Neural cell (in vitro differentiated cells): ENCODE measurements at regions not wholly inside any gene's neighbourhood (a gene's known extent, or its start where the extent isn't known, plus 50 kb on each side); places are given as distances from the start of the nearest gene placed in this dataset.

Source experiments
- H2AFZ ChIP-seq: fragments of 200-600, 300-800 bp; sonication (generic), shearing (Covaris generic); 2 replicates; pipeline ENCODE4 v1.6.0; 2014; ENCODE audit warnings: low read depth, mild to moderate bottlenecking, antibody characterized with exemption, low read length, moderate library complexity
- H3F3A ChIP-seq: fragments of 200-600 bp; shearing (Covaris generic); 2 replicates; pipeline ENCODE4 v1.6.1; 2016; ENCODE audit warnings: mild to moderate bottlenecking, moderate library complexity, mixed read lengths, antibody characterized with exemption, low read length; ENCODE audit not compliant: insufficient read depth, poor library complexity, severe bottlenecking
- H3K27ac ChIP-seq: fragments of 200-600, 300-800 bp; sonication (generic), shearing (Covaris generic); 2 replicates; pipeline ENCODE4 v1.5.1; 2014; ENCODE audit warnings: mild to moderate bottlenecking, low read length, moderate library complexity
- H3K27me3 ChIP-seq: fragments of 300-800, 200-600 bp; sonication (generic), shearing (Covaris generic); 2 replicates; pipeline ENCODE4 v1.6.0; 2014; ENCODE audit warnings: mild to moderate bottlenecking, low read depth, low read length, moderate library complexity; ENCODE audit not compliant: insufficient read depth
- H3K36me3 ChIP-seq: fragments of 300-800, 200-600 bp; sonication (generic), shearing (Covaris generic); 2 replicates; pipeline ENCODE4 v1.5.1; 2014; ENCODE audit warnings: mild to moderate bottlenecking, antibody characterized with exemption, low read length, moderate library complexity; ENCODE audit not compliant: insufficient read depth
- H3K4me2 ChIP-seq: fragments of 300-800, 200-600 bp; sonication (generic), shearing (Covaris generic); 2 replicates; pipeline ENCODE4 v1.6.0; 2014; ENCODE audit warnings: mild to moderate bottlenecking, low read length
- H3K4me3 ChIP-seq: fragments of 300-800, 200-600 bp; sonication (generic), shearing (Covaris generic); 2 replicates; pipeline ENCODE4 v1.5.1; 2014; ENCODE audit warnings: mild to moderate bottlenecking, low read length, moderate library complexity
- H3K79me2 ChIP-seq: fragments of 200-600 bp; shearing (Covaris generic); replicated peaks from 2 replicates; pipeline ENCODE4 v1.6.0; 2014; ENCODE audit warnings: mild to moderate bottlenecking, low read length, moderate library complexity; ENCODE audit not compliant: insufficient read depth
- H3K9ac ChIP-seq: fragments of 300-800, 200-600 bp; sonication (generic), shearing (Covaris generic); 2 replicates; pipeline ENCODE4 v1.6.1; 2016; ENCODE audit warnings: mild to moderate bottlenecking, low read length, mixed read lengths
- H3K9me2 ChIP-seq: fragments of 200-600 bp; shearing (Covaris generic); 2 replicates; pipeline ENCODE4 v1.6.1; 2016; ENCODE audit warnings: mild to moderate bottlenecking, low read length, mixed read lengths; ENCODE audit not compliant: insufficient read depth
- H3K9me3 ChIP-seq: fragments of 200-600, 300-800 bp; sonication (generic), shearing (Covaris generic); 2 replicates; pipeline ENCODE4 v1.6.1; 2016; ENCODE audit warnings: mild to moderate bottlenecking, mixed run types, low read length, moderate library complexity, mixed read lengths
- H4K20me1 ChIP-seq: fragments of 200-600 bp; shearing (Covaris generic); 2 replicates; pipeline ENCODE4 v1.6.1; 2016; ENCODE audit warnings: mild to moderate bottlenecking, mixed run types; ENCODE audit not compliant: insufficient read depth
- EP300 ChIP-seq: fragments of 450-650 bp; conservative IDR thresholded peaks from 2 replicates; pipeline ENCODE4 v1.6.1; 2014; ENCODE audit warnings: antibody characterized with exemption, mild to moderate bottlenecking, moderate library complexity; ENCODE audit not compliant: poor library complexity, severe bottlenecking
- EZH2 ChIP-seq: fragments of 200-600, 300-800 bp; shearing (Covaris generic), sonication (generic); IDR thresholded peaks from 2 replicates; pipeline ENCODE4 v1.6.1; 2014; ENCODE audit warnings: antibody characterized with exemption, low read length, borderline replicate concordance, mild to moderate bottlenecking; ENCODE audit not compliant: insufficient read depth, poor library complexity, severe bottlenecking
- MXI1 ChIP-seq: fragments of 450-650 bp; conservative IDR thresholded peaks from 2 replicates; pipeline ENCODE4 v1.6.1; 2014; ENCODE audit warnings: antibody characterized with exemption, mild to moderate bottlenecking; ENCODE audit not compliant: poor library complexity, severe bottlenecking
- POLR2AphosphoS5 ChIP-seq: IDR thresholded peaks from 2 replicates; pipeline ENCODE4 v1.6.1; 2012
- RAD21 ChIP-seq: fragments of 450-650 bp; conservative IDR thresholded peaks from 2 replicates; pipeline ENCODE4 v1.6.1; 2014; ENCODE audit warnings: antibody characterized with exemption, mild to moderate bottlenecking, moderate library complexity
- SMC3 ChIP-seq: fragments of 450-650 bp; conservative IDR thresholded peaks from 2 replicates; pipeline ENCODE4 v1.6.1; 2014; ENCODE audit warnings: antibody characterized with exemption, mild to moderate bottlenecking, moderate library complexity; ENCODE audit not compliant: poor library complexity
- TAF1 ChIP-seq: IDR thresholded peaks from 2 replicates; pipeline ENCODE4 v1.6.1; 2012; ENCODE audit warnings: low read depth
- TF ChIP-seq, protein P1 (sequence below): IDR thresholded peaks from 2 replicates; pipeline ENCODE4 v1.6.1; 2012; ENCODE audit warnings: borderline replicate concordance
- TF ChIP-seq, protein P2 (sequence below): fragments of 450-650 bp; IDR thresholded peaks from 2 replicates; pipeline ENCODE4 v1.5.1; 2014; ENCODE audit warnings: antibody characterized with exemption, mild to moderate bottlenecking, moderate library complexity; ENCODE audit not compliant: poor library complexity, severe bottlenecking

DNA sequence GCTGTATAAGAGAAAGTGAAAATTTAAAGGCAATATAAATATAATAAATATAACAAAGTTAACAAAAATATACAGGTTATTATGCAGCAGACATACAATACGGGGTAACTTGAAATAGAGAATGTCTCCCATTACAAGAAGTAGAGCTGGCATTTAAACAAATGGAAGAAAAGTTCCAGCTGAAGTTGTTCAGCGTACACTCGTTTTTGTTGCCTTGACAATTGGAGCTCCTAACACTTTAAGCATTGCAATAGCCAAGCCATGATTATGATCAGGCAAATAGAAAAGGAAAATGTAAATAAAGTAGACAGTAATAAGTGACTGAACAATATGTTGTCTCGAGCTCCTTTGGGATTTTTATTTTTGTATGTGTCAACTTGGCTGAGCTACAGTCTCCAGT is 737.8 kb upstream of the CELF2 start:
- H3K9ac ChIP-seq: no peak overlapping the region
- H2AFZ ChIP-seq: no peak overlapping the region

DNA sequence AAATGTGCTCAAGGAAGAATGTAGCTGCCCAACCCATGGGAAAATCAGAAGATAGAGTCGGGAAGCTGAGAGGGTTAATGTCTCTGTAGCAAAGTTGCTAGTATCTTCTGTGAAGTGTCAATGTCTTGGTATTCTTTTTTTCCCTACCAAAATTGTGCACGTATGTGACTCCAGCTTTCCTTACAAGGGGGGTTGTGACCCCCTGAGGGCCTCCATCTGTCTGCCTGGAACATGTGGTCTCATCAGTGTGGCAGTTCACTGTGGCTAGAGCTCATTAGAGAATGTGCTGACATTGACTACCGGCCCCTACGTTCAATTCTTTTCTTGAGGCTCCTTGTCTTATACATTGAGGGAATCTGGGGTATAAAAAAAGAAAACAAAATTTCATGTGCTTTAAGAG is 725.2 kb upstream of the CELF2 start:
- Histone ChIP-seq H3K27ac (no peak overlapping the region), H4K20me1 (no peaks in the 10 kb centered on the region), H3K79me2 (no peaks in the 10 kb centered on the region), H3K9me2 (no peaks in the 10 kb centered on the region), H3K27me3 (no peaks in the 10 kb centered on the region), H3K36me3 (no peaks in the 10 kb centered on the region), H3K9me3 (no peaks in the 10 kb centered on the region), H3K9ac (no peak overlapping the region), H3F3A (no peaks in the 10 kb centered on the region), H3K4me3 (no peak overlapping the region), H3K4me2 (no peak overlapping the region), H2AFZ (no peak overlapping the region)
- TF ChIP-seq RAD21 (no peak), EZH2 (no peak)
- TF ChIP-seq, protein P1, sequence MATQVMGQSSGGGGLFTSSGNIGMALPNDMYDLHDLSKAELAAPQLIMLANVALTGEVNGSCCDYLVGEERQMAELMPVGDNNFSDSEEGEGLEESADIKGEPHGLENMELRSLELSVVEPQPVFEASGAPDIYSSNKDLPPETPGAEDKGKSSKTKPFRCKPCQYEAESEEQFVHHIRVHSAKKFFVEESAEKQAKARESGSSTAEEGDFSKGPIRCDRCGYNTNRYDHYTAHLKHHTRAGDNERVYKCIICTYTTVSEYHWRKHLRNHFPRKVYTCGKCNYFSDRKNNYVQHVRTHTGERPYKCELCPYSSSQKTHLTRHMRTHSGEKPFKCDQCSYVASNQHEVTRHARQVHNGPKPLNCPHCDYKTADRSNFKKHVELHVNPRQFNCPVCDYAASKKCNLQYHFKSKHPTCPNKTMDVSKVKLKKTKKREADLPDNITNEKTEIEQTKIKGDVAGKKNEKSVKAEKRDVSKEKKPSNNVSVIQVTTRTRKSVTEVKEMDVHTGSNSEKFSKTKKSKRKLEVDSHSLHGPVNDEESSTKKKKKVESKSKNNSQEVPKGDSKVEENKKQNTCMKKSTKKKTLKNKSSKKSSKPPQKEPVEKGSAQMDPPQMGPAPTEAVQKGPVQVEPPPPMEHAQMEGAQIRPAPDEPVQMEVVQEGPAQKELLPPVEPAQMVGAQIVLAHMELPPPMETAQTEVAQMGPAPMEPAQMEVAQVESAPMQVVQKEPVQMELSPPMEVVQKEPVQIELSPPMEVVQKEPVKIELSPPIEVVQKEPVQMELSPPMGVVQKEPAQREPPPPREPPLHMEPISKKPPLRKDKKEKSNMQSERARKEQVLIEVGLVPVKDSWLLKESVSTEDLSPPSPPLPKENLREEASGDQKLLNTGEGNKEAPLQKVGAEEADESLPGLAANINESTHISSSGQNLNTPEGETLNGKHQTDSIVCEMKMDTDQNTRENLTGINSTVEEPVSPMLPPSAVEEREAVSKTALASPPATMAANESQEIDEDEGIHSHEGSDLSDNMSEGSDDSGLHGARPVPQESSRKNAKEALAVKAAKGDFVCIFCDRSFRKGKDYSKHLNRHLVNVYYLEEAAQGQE: no peak
- TF ChIP-seq, protein P2, sequence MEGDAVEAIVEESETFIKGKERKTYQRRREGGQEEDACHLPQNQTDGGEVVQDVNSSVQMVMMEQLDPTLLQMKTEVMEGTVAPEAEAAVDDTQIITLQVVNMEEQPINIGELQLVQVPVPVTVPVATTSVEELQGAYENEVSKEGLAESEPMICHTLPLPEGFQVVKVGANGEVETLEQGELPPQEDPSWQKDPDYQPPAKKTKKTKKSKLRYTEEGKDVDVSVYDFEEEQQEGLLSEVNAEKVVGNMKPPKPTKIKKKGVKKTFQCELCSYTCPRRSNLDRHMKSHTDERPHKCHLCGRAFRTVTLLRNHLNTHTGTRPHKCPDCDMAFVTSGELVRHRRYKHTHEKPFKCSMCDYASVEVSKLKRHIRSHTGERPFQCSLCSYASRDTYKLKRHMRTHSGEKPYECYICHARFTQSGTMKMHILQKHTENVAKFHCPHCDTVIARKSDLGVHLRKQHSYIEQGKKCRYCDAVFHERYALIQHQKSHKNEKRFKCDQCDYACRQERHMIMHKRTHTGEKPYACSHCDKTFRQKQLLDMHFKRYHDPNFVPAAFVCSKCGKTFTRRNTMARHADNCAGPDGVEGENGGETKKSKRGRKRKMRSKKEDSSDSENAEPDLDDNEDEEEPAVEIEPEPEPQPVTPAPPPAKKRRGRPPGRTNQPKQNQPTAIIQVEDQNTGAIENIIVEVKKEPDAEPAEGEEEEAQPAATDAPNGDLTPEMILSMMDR: no peak

More for the DNA sequence above, 737.8 kb upstream of the CELF2 start:
- no peaks in the 10 kb centered on the region for H3K79me2 ChIP-seq
- H3K27ac ChIP-seq: no peak overlapping the region
- no peaks in the 10 kb centered on the region for H3F3A ChIP-seq
- H3K4me3 ChIP-seq: no peak overlapping the region
- no peaks in the 10 kb centered on the region for H3K27me3 ChIP-seq
- no peaks in the 10 kb centered on the region for H3K36me3 ChIP-seq
- no peaks in the 10 kb centered on the region for H3K9me2 ChIP-seq
- no peak overlapping the region for H3K4me2 ChIP-seq
- H3K9me3 ChIP-seq: no peaks in the 10 kb centered on the region
- no peak for TF ChIP-seq RAD21
- no peak for TF ChIP-seq SMC3
- TF ChIP-seq POLR2AphosphoS5: no peak
- TF ChIP-seq, protein P2: no peak
- TF ChIP-seq, protein P1: no peak
- no peak for TF ChIP-seq EP300
- no peak for TF ChIP-seq MXI1
- no peak for TF ChIP-seq EZH2
- TF ChIP-seq TAF1: no peak
- H4K20me1 ChIP-seq: no peaks in the 10 kb centered on the region
